Mesenchymal stem cell (in vitro differentiated cells and primary cell): ENCODE measurements at regions not wholly inside any gene's neighbourhood (a gene's known extent, or its start where the extent isn't known, plus 50 kb on each side); places are given as distances from the start of the nearest gene placed in this dataset.

Source experiments
- DNase-seq: peaks from one replicate; pipeline ENCODE4 v3.0.0-alpha.2; 2013
- H2AFZ ChIP-seq: one replicate; pipeline ENCODE4 v1.6.1; 2013; ENCODE audit warnings: low read depth, mild to moderate bottlenecking, control low read depth, inconsistent platforms, low read length, moderate library complexity
- H2AK5ac ChIP-seq: 2 replicates; pipeline ENCODE4 v1.6.1; 2013; ENCODE audit warnings: low read length, moderate library complexity, mild to moderate bottlenecking, inconsistent platforms; ENCODE audit not compliant: severe bottlenecking
- H2BK120ac ChIP-seq: one replicate; pipeline ENCODE4 v1.6.1; 2013; ENCODE audit warnings: low read depth, mild to moderate bottlenecking, inconsistent platforms, low read length, moderate library complexity
- H2BK12ac ChIP-seq, 2 experiments: one replicate each; pipeline ENCODE4 v1.6.1; 2013; ENCODE audit warnings: inconsistent platforms in 2 of 2, low read length in 2 of 2, mild to moderate bottlenecking in 2 of 2, moderate library complexity in 2 of 2, control low read depth in 1 of 2
- H2BK15ac ChIP-seq: one replicate; pipeline ENCODE4 v1.6.1; 2013; ENCODE audit warnings: mild to moderate bottlenecking, low read depth, inconsistent platforms; ENCODE audit not compliant: poor library complexity, severe bottlenecking
- H2BK5ac ChIP-seq: 2 replicates; pipeline ENCODE4 v1.6.1; 2013; ENCODE audit warnings: low read depth, mild to moderate bottlenecking, low read length, control low read depth, inconsistent platforms; ENCODE audit not compliant: poor library complexity, severe bottlenecking
- H3K14ac ChIP-seq, 2 experiments: one replicate each; pipeline ENCODE4 v1.6.1; 2013; ENCODE audit warnings: inconsistent platforms in 2 of 2, low read length in 2 of 2, control low read depth in 1 of 2, mild to moderate bottlenecking in 1 of 2, moderate library complexity in 1 of 2
- H3K18ac ChIP-seq, 2 experiments: one replicate each; pipeline ENCODE4 v1.6.1; 2013; ENCODE audit warnings: inconsistent platforms in 2 of 2, low read length in 2 of 2, control low read depth in 1 of 2, low read depth in 1 of 2, mild to moderate bottlenecking in 1 of 2
- H3K23ac ChIP-seq, 2 experiments: one replicate each; pipeline ENCODE4 v1.6.1; 2013; ENCODE audit warnings: inconsistent platforms in 2 of 2, low read length in 2 of 2, mild to moderate bottlenecking in 2 of 2, moderate library complexity in 2 of 2, control low read depth in 1 of 2
- H3K27ac ChIP-seq: 2 replicates; pipeline ENCODE4 v1.5.1; 2013; ENCODE audit warnings: mild to moderate bottlenecking, moderate library complexity, low read length, control low read depth, inconsistent platforms; ENCODE audit not compliant: poor library complexity, severe bottlenecking
- H3K27me3 ChIP-seq, 2 experiments: 2 replicates each; pipeline versions ENCODE4 v1.6.1 to v1.7.0; 2013; ENCODE audit warnings: low read length in 2 of 2, mild to moderate bottlenecking in 2 of 2, moderate library complexity in 2 of 2, control low read depth in 1 of 2, inconsistent platforms in 1 of 2; ENCODE audit not compliant: control insufficient read depth in 1 of 2, insufficient read depth in 1 of 2
- H3K36me3 ChIP-seq, 2 experiments: 2 replicates each; pipeline versions ENCODE4 v1.6.1 to v1.7.0; 2013; ENCODE audit warnings: low read length in 2 of 2, control low read depth in 1 of 2, inconsistent platforms in 1 of 2, low read depth in 1 of 2, mild to moderate bottlenecking in 1 of 2; ENCODE audit not compliant: insufficient read depth in 2 of 2, control insufficient read depth in 1 of 2
- H3K4ac ChIP-seq, 2 experiments: one replicate each; pipeline ENCODE4 v1.6.1; 2013; ENCODE audit warnings: inconsistent platforms in 2 of 2, low read length in 2 of 2, mild to moderate bottlenecking in 2 of 2, moderate library complexity in 2 of 2, control low read depth in 1 of 2, low read depth in 1 of 2
- H3K4me1 ChIP-seq: 2 replicates; pipeline ENCODE4 v1.6.1; 2013; ENCODE audit warnings: low read depth, low read length, control low read depth; ENCODE audit not compliant: control insufficient read depth, insufficient read depth
- H3K4me2 ChIP-seq: 2 replicates; pipeline ENCODE4 v1.6.1; 2013; ENCODE audit warnings: low read length, mild to moderate bottlenecking, inconsistent platforms; ENCODE audit not compliant: poor library complexity, severe bottlenecking
- H3K4me3 ChIP-seq, 2 experiments: 2 replicates each; pipeline versions ENCODE4 v1.5.1 to v1.7.0; 2013; ENCODE audit warnings: low read length in 2 of 2, mild to moderate bottlenecking in 2 of 2, control low read depth in 1 of 2, low read depth in 1 of 2; ENCODE audit not compliant: insufficient read depth in 1 of 2
- H3K79me1 ChIP-seq: replicated peaks from 2 replicates; pipeline ENCODE4 v1.6.1; 2013; ENCODE audit warnings: mild to moderate bottlenecking, control low read depth, low read length, inconsistent platforms; ENCODE audit not compliant: poor library complexity, severe bottlenecking
- H3K9ac ChIP-seq: 2 replicates; pipeline ENCODE4 v1.7.0; 2013; ENCODE audit warnings: mild to moderate bottlenecking, low read length, moderate library complexity
- H3K9me3 ChIP-seq: 2 replicates; pipeline ENCODE4 v1.7.0; 2013; ENCODE audit warnings: mild to moderate bottlenecking, low read length; ENCODE audit not compliant: control insufficient read depth
- H4K8ac ChIP-seq: one replicate; pipeline ENCODE4 v1.6.1; 2013; ENCODE audit warnings: inconsistent platforms, mild to moderate bottlenecking, low read length, moderate library complexity
- H4K91ac ChIP-seq: one replicate; pipeline ENCODE4 v1.6.1; 2013; ENCODE audit warnings: mild to moderate bottlenecking, low read length, inconsistent platforms
- WGBS: methylation state at CpG from one replicate; pipeline ENCODE4 v1.1.7; 2013; ENCODE audit warnings: mixed read lengths; 5-methylcytosine and 5-hydroxymethylcytosine counted together

DNA sequence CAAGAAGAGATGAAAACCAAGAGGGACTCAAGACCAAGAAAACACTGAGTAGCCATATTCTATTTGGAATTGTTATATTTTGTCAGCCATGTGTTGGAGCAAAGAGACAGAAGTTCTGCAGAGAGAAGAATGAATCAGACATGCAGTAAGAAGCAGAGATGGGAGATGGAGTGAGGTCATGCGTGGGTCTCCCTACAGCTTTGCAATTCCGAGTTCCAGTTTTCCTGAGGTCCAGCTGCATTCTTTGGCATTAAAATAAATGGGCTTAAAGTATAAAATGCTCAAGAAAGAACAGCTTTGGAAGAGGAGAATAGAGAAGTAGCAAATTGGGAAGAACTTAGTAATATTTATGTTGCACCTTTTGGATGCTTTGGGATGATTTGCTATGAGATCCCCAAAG lies 361.6 kb downstream of the NPR3 start:
- no peak overlapping the region for H3K9ac ChIP-seq
- no peak for DNase-seq
- no peak overlapping the region for H3K4ac ChIP-seq
- H3K23ac ChIP-seq, result no peak overlapping the region
- H4K8ac ChIP-seq, result no peak overlapping the region
- H2BK120ac ChIP-seq, result no peak overlapping the region
- 91% methylated on average over 2 of the region's 2 CpGs for WGBS
- no peak overlapping the region for H3K14ac ChIP-seq
- no peak overlapping the region for H4K91ac ChIP-seq
- H2BK15ac ChIP-seq, result no peak overlapping the region
- no peak overlapping the region for H2BK12ac ChIP-seq
- no peak overlapping the region for H3K18ac ChIP-seq
- H2AFZ ChIP-seq, result no peak overlapping the region
- no peak overlapping the region for H3K27ac ChIP-seq
- H3K4me3 ChIP-seq, result no peak overlapping the region
- H2AK5ac ChIP-seq, result no peak overlapping the region
- no peaks in the 10 kb centered on the region for H3K27me3 ChIP-seq
- no peak overlapping the region for H2BK5ac ChIP-seq
- H3K4me1 ChIP-seq, result no peaks in the 10 kb centered on the region
- peaks cover 4% of the 10 kb centered on the region for H3K9me3 ChIP-seq
- H3K36me3 ChIP-seq, result no peaks in the 10 kb centered on the region
- no peak overlapping the region for H3K4me2 ChIP-seq
- H3K79me1 ChIP-seq, result no peaks in the 10 kb centered on the region

DNA sequence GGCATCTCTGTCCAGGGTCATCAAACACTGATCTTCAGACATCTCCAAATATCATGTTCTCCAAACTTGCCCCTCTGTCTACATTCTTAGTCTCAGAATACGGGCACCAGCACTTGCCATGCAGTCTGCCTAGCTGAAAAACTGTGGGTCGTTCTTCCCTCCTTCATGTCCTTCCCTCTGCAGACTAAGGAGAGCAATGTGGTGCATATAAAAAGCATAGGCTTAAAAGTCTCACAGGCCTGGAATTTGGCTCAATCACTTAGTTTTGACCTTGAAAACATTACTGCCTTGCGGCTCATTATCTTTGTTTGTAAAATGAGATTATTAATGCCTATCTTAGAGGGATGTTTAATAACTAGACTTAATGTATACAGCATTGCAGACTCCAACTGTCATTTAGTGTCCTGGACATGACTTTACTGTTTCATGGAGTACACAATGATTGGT lies 362.8 kb downstream of the NPR3 start:
- 85% methylated on average over 2 of the region's 3 CpGs for WGBS
- H2AFZ ChIP-seq, result no peak overlapping the region
- H3K27me3 ChIP-seq, result no peaks in the 10 kb centered on the region
- H2BK12ac ChIP-seq, result peak overlapping the region; percentile 39 to 42
- no peak overlapping the region for H3K4me2 ChIP-seq
- peak overlapping the region; percentile 49 for H4K8ac ChIP-seq
- no peak overlapping the region for H3K14ac ChIP-seq
- peak; percentile 30 for DNase-seq
- H2BK120ac ChIP-seq, result no peak overlapping the region
- H3K27ac ChIP-seq, result no peak overlapping the region
- H3K4me3 ChIP-seq, result no peak overlapping the region
- no peak overlapping the region for H2AK5ac ChIP-seq
- H4K91ac ChIP-seq, result no peak overlapping the region
- no peak overlapping the region for H3K9ac ChIP-seq
- no peak overlapping the region for H2BK5ac ChIP-seq
- peaks cover 4% of the 10 kb centered on the region for H3K9me3 ChIP-seq
- H3K36me3 ChIP-seq, result no peaks in the 10 kb centered on the region
- no peaks in the 10 kb centered on the region for H3K79me1 ChIP-seq
- no peak overlapping the region for H2BK15ac ChIP-seq
- peak overlapping the region in 1 of 2 experiments; percentile 21 for H3K18ac ChIP-seq
- no peaks in the 10 kb centered on the region for H3K4me1 ChIP-seq
- no peak overlapping the region for H3K4ac ChIP-seq
- no peak overlapping the region for H3K23ac ChIP-seq

DNA sequence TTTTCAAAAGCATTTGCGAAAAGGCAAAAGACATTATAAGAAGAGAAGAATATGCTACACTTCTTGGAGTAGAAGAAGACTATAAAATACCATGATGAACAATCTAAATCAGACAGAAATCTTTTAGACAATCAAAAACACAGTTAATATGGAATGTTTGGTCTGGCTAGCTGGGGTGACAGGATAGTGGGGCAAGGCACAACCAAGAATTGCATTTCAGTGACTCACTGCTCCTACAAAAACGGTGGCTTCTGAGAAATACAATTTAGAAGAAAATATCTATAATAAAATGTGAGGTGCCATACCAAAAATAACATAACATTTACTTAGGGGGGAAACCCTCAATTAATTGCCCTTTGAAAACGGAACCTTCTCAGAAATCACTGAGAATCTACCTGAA lies 363.4 kb downstream of the NPR3 start:
- no peak overlapping the region for H3K4me2 ChIP-seq
- H3K4me3 ChIP-seq, result no peak overlapping the region
- H4K8ac ChIP-seq, result no peak overlapping the region
- no peak overlapping the region for H3K23ac ChIP-seq
- H3K36me3 ChIP-seq, result no peaks in the 10 kb centered on the region
- H4K91ac ChIP-seq, result no peak overlapping the region
- no peaks in the 10 kb centered on the region for H3K27me3 ChIP-seq
- H3K27ac ChIP-seq, result peak overlapping the region; percentile 26
- peak; percentile 30 for DNase-seq
- no peaks in the 10 kb centered on the region for H3K4me1 ChIP-seq
- H3K9ac ChIP-seq, result no peak overlapping the region
- no peaks in the 10 kb centered on the region for H3K79me1 ChIP-seq
- H3K4ac ChIP-seq, result no peak overlapping the region
- H2BK15ac ChIP-seq, result no peak overlapping the region
- H3K14ac ChIP-seq, result no peak overlapping the region
- no peak overlapping the region for H2BK120ac ChIP-seq
- no peak overlapping the region for H2AFZ ChIP-seq
- H2AK5ac ChIP-seq, result no peak overlapping the region
- no CpG with 5 or more reads among the region's 3 CpGs for WGBS
- H2BK5ac ChIP-seq, result no peak overlapping the region
- H3K9me3 ChIP-seq, result peaks cover 4% of the 10 kb centered on the region
- no peak overlapping the region for H2BK12ac ChIP-seq
- no peak overlapping the region for H3K18ac ChIP-seq

DNA sequence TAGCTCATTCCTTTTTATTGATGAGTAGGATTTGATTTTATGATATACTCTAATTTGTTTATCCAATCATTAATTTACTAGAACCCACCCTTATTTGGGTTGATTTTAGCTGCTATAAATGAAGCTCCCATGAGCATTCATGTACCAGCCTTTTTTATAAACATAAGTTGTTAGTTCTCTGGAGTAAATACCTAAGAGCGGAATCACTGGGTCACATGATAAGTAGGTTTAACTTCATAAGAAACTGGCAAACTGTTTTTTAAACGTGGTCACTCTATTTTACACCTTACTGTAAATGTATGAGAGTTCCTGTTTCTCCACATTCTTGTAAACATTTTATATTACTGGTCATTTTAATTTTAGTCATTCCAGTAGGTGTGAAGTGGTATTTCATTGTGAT lies 364.6 kb downstream of the NPR3 start:
- H3K14ac ChIP-seq, result no peak overlapping the region
- H3K23ac ChIP-seq, result no peak overlapping the region
- no peak overlapping the region for H2BK12ac ChIP-seq
- no peak overlapping the region for H2AK5ac ChIP-seq
- H3K4me2 ChIP-seq, result no peak overlapping the region
- H3K27ac ChIP-seq, result no peak overlapping the region
- H3K27me3 ChIP-seq, result no peaks in the 10 kb centered on the region
- H2BK120ac ChIP-seq, result no peak overlapping the region
- WGBS, result no CpG with 5 or more reads among the region's 2 CpGs
- H4K91ac ChIP-seq, result no peak overlapping the region
- H2AFZ ChIP-seq, result no peak overlapping the region
- H2BK15ac ChIP-seq, result no peak overlapping the region
- H3K79me1 ChIP-seq, result no peaks in the 10 kb centered on the region
- H3K9me3 ChIP-seq, result peaks cover 4% of the 10 kb centered on the region
- no peak overlapping the region for H3K18ac ChIP-seq
- peak; percentile 39 for DNase-seq
- H4K8ac ChIP-seq, result no peak overlapping the region
- no peak overlapping the region for H2BK5ac ChIP-seq
- H3K4me3 ChIP-seq, result no peak overlapping the region
- H3K4ac ChIP-seq, result no peak overlapping the region
- no peaks in the 10 kb centered on the region for H3K36me3 ChIP-seq
- no peak overlapping the region for H3K9ac ChIP-seq
- H3K4me1 ChIP-seq, result no peaks in the 10 kb centered on the region
